DMS79 treated with DMSO at 0.1 percent for 48 hours (cell line): ENCODE measurements at regions not wholly inside any gene's neighbourhood (a gene's known extent, or its start where the extent isn't known, plus 50 kb on each side); places are given as distances from the start of the nearest gene placed in this dataset.

ENCODE experiments used
- DNase-seq: peaks from one replicate; lab custom pipeline; 2025; lab: John Stamatoyannopoulos, UW

DNA sequence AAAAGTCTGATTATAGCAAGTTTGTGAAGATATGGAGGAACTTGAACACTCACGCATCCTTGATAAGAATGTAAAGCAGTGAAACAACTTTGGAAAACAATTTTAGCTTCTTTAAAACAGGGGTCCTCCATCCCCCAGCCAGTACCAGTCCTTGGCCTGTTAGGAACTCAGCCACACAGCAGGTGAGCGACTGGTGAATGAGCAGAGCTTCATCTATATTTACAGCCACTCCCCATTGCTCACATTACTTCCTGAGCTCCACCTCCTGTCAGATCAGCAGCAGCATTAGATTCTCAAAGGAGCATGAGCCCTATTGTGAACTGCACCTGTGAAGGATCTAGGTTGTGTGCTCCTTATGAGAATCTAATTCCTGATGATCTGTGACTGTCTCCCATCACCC, 530.3 kb upstream of the PRKX start:
- DNase-seq, result no peak

DNA sequence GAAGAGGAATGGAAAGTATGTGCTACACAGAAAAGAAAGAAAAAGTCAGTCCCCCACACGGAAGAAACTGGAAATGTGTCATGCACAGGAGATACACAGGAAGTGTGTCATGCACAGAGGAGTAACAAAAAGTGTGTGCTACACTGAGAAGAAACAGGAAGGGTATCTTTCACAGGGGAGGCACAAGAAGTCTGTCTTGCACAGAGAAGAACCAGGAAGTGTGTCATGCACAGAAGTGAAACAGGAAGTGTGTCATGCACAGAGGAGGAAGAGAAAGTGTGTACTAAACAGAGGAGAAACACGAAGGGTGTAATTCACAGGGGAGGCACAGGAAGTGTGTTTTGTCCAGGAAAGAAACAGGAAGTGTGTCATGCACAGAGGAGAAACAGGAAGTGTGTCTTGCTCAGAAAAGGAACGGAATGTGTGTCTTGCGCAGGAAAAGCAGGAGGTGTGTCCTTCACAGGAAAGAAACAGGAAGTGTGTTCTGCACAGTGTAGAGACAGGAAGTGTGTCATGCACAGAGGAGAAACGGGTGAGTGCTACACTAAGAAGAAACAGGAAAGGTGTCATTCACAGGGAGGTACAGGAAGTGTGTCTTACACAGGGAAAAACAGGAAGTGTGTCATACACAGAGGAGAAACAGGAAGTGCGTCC, 527.2 kb upstream of the PRKX start:
- DNase-seq, result no peak

- DNase-seq, result no peak
Observed at GRCh38 chrX:4239650-4240540, 526.4 kb upstream of the PRKX start.

DNA sequence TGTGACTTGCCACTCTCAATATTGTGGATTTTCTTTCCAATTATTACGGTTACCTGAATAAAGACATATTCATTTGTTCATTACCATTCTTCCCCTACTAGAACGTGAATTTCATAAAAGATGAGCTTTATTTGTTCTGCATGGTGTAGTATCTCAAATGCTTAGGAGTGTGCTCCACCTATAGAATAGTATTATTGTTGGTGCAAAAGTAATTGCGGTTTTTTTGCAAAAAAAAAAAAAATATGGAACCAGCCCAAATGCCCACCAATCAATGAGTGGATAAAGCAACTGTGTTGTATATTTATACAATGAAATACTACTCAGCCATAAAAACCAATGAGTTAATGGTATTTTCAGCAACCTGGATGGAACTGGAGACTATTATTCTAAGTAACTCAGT, 525.5 kb upstream of the PRKX start:
- no peak for DNase-seq

DNA sequence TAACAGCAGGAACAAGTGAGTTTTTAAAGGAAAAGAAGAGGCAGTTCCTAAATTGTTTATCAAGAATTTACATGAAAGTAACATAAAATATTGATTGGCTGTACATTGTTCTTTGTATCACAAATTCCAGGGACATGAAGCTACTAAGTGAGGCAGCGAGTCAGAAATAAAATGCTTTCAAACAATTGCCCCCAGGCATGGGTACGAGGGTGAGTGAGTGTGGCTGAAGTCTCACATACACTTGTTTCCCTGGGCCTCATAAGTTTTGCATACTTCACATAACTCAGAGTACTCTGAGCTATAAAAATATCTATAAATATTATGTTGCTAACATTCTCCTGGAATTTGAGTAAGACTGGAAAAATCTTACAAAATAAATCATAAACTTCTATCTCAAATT, 511.6 kb upstream of the PRKX start:
- no peak for DNase-seq

- DNase-seq, result no peak
Observed at GRCh38 chrX:4206941-4207340, 493.5 kb upstream of the PRKX start.

GRCh38 chrX:4197971-4198370, 484.5 kb upstream of the PRKX start:
- DNase-seq, result no peak

DNA sequence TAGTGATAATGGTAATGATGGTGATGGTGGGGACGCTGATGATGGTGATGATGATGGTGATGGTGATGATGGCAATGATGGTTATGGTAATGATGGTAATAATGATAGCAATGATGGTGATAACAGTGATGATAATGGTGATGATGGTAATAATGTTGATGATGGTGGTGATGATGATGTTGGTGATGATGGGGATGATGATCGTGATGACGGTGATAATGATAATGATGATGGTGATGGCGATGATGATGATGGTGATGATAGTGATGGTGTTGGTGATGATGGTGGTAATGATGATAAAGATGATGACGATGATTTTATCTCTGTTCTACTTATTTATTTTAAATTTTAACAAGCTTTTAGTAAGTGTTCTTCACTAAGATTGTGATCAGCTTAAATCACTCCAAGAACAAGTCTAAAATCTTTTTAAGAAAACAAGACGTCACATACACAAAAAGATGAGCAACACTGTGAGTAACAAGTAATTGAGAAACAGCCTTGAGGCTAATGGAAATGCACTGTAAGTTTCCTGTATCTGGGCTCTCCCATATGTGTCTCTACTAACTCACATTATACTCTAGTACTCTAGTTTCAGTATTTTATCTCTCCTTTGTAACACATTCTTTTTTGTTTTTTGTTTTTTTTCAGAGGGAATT, 480.2 kb upstream of the PRKX start:
- DNase-seq, result no peak

DNA sequence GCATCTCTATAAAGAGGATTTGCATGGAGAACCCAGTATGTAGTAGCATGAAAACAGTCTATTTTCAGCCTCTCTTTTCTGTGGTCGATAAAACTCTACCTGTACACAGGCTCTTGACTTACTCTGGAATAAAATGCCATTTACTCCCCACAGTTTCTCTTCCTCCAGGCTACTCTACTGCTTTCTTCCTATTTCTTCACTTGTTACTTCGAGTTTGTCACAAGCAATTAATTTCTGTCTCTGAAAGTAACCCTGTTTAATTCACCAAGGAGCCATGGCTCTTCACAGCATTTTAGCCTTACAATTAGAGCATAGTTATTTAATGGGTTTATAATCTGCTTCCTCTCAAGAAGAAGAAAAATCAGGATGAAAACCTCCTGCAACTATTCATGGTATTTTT, 472.9 kb upstream of the PRKX start:
- DNase-seq, result no peak

GRCh38 chrX:4185086-4185485, 471.6 kb upstream of the PRKX start:
- DNase-seq, result no peak

DNA sequence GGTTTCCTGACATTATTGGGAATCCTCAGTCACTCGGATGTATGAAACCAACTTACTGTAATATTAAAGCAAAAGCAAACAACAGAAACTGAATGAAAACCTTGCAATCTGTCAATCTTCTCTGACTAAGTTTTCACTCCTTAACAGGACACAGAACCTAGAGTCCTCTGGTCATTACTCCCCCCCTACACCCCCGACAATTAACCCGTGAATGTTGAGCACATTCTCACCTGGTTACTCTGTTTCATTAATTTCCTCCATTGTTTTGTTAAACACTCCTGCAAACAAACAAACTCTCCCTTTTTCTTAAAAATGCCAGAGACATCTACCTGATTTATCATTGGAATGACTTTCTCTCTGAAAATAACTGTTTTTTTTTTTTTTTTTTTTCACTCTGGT, 469.0 kb upstream of the PRKX start:
- no peak for DNase-seq

GRCh38 chrX:4181782-4182407, 468.4 kb upstream of the PRKX start:
- DNase-seq, result no peak

- DNase-seq, result no peak
Observed at GRCh38 chrX:4179031-4179430, 465.6 kb upstream of the PRKX start.

DNA sequence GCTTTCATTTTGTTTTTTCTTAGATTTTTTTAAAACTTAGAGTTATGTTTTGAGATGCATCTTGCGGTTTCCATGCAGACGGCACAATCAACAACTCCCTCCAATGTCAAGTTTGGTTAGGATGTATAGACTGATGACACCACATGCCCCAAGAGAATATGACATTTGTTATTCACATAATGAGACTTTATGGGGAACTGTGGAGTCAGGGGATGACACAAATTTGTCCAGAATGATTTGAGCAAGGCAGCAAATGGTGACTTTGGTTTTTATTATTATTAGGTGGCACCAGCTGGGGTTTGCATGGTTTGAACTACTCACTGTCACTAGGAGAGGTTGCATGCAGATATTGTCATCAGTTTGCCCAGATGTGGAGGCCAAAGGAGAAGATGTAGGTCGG, 461.8 kb upstream of the PRKX start:
- no peak for DNase-seq

GRCh38 chrX:4173743-4174142, 460.3 kb upstream of the PRKX start:
- no peak for DNase-seq

DNA sequence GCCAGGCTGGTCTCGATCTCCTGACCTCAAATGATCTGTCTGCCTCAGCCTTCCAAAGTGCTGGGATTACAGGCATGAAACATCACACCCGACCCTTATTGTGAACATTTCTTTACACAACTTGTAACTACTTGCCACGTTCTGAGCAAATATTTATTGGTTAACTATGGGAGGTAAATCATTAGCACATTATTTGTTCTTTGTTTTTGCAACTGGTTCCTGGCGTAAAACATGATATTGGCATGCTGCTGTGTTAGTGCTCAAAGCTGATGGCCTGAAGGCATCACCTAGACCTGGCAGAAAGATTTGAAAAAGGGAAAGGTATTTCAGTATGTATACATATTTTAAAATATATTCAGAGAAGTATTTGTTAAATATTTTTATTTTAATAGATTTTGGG, 438.3 kb upstream of the PRKX start:
- no peak for DNase-seq

DNA sequence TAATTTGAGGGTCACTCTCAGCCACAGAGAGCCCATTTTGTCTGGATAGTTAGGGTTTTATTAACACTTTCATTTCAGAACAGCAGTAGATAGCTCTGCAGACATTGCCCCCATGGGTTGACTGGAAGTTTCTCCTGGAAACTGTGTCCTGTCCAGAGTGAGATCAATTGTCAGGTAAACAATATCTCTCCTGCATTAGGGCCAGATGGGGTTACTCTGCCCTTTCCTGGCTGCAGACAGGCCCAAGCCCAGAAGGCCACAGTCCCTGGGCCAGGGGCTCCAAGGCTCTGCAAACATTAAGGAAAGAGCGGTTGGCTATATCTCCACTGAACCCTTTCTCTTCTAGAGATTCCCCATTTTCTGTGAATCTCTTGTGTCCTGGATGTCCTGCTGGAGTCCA, 436.8 kb upstream of the PRKX start:
- no peak for DNase-seq

DNA sequence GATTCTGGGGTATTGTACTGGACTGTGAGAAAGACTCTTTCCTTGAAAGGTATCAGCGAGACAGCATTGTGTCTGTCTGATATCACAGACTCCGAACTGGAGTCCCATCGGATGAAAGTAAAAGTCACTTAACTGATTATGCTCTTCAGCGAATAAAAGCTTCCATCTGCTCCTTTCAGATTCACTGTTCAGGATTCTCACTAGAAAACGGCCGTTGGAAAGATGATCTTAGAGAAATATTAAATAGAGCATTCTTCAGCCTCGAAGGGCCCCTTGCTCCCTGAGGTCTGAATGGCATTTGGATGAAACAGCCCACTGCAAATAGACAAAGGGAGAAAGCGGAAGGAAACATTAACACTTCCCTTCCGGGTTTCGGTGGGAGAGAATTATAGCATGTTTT, 416.2 kb upstream of the PRKX start:
- peak; percentile 7 for DNase-seq

DNA sequence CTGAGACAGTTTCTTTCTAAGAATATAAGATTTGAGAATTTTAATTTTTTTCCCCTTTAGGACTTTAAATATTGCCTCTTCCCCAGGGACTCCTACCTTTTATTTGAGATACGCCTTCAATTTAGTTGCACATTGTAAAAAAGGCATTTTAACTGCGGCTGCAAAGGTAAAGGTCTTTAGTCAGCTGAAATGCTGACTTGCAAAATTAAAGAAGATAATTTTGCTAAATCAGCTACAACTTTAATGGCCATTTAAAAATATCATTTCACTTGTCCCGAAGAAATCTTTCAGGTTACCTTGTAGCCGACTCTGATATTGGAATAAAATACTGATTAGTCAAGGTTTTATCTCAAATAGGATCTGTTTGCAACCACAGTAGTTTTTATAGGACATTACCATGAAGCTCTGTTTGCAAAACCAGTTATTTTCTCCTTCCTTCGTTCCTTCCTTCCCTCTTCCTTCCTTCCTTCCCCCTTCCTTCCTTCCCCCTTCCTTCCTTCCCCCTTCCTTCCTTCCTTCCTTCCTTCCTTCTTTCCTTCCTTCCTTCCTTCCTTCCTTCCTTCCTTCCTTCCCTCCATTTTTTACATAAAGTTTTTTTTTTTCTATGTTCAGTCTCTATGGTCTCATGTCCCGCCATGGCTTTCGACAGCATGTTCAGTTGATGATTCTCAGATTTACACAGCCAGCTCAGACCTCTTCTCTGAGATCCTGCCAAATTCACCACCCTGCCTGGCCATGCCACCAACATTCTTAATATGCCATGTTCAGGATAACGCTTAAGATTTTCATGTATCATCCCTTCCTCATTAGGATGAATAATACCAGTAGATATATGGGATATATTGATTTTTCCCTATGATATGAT, 405.4 kb upstream of the PRKX start:
- no peak for DNase-seq

DNA sequence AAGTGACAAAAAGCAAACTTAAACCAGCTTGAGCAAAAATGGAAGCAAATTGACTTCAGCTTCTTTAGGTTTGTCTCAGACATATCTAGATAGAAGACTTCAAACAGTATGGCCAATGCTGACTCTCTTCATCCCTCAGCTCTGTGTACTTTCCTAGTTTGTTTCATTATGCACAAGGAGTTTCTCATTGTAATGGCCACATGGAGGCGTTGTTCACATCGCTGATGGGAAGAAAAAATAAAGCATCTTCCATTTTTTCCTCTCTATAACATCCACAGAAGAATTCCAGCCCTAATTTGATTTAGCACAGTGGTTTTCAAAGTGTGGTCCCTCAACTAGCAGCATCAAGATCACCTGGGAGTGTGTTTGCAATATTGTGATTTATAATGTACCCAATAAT, 397.5 kb upstream of the PRKX start:
- DNase-seq, result no peak

DNA sequence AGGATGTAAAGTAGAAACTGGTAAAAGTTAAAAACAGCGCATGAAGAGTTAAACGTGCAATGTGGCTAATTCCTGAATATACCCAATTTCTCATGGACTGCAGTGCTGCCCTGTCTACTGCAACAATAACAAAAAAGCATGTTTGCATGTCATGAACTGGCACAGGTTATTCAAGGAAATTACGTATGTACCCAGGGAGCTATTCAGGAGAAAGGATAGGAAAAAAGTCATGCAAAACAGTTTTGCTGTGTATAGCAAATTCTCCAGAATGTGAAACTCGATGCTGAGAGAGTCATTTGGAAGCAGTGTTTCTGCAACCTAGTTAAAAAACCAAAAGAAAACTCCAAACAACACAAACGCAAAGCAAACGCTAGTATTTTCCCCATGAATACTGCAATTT, 381.5 kb upstream of the PRKX start:
- no peak for DNase-seq
